GM23338 (cell line): ENCODE measurements at regions not wholly inside any gene's neighbourhood (a gene's known extent, or its start where the extent isn't known, plus 50 kb on each side); places are given as distances from the start of the nearest gene placed in this dataset.

Experiments
- ATAC-seq: fragments of 200-7000 bp; cut with Tn5 transposase; 3 replicates; pipeline ENCODE4 v1.9.1; 2020
- DNase-seq: peaks from one replicate; pipeline ENCODE4 v3.0.0-alpha.2; 2015; ENCODE audit warnings: low spot score
- H2AFZ ChIP-seq: fragments of 200-600 bp; sonication (generic); 2 replicates; pipeline ENCODE4 v1.8.0; 2016; ENCODE audit warnings: antibody characterized with exemption, mild to moderate bottlenecking, moderate library complexity
- H3F3A ChIP-seq: fragments of 200-600 bp; sonication (generic); replicated peaks from 2 replicates; pipeline ENCODE4 v1.8.0; 2017; ENCODE audit warnings: antibody characterized with exemption, mixed run types, low read depth
- H3K27ac ChIP-seq: fragments of 200-600 bp; sonication (generic); 2 replicates; pipeline ENCODE4 v1.6.1; 2016; ENCODE audit warnings: low read depth
- H3K27me3 ChIP-seq: fragments of 200-600 bp; sonication (generic); 2 replicates; pipeline ENCODE4 v1.8.0; 2016; ENCODE audit warnings: mild to moderate bottlenecking, mixed run types, moderate library complexity; ENCODE audit not compliant: insufficient read depth
- H3K36me3 ChIP-seq: fragments of 200-600 bp; sonication (generic); 2 replicates; pipeline ENCODE4 v1.8.0; 2016; ENCODE audit warnings: mild to moderate bottlenecking; ENCODE audit not compliant: insufficient read depth
- H3K4me1 ChIP-seq: fragments of 200-600 bp; sonication (generic); 2 replicates; pipeline ENCODE4 v1.8.0; 2016; ENCODE audit warnings: mild to moderate bottlenecking, moderate library complexity; ENCODE audit not compliant: insufficient read depth
- H3K4me2 ChIP-seq: fragments of 200-600 bp; sonication (generic); 2 replicates; pipeline ENCODE4 v1.7.1; 2017; ENCODE audit warnings: mixed run types
- H3K4me3 ChIP-seq: fragments of 200-600 bp; sonication (generic); 2 replicates; pipeline ENCODE4 v1.6.1; 2016; ENCODE audit warnings: mixed run types
- H3K79me2 ChIP-seq: fragments of 200-600 bp; sonication (generic); replicated peaks from 2 replicates; pipeline ENCODE4 v1.8.0; 2017; ENCODE audit warnings: mild to moderate bottlenecking; ENCODE audit not compliant: insufficient read depth
- H3K9me2 ChIP-seq: fragments of 200-600 bp; sonication (generic); 2 replicates; pipeline ENCODE4 v1.8.0; 2017; ENCODE audit not compliant: insufficient read depth
- H4K20me1 ChIP-seq: fragments of 200-600 bp; sonication (generic); replicated peaks from 2 replicates; pipeline ENCODE4 v1.8.0; 2017; ENCODE audit warnings: mild to moderate bottlenecking; ENCODE audit not compliant: insufficient read depth
- H3K27ac Mint-ChIP-seq: 2 replicates; pipeline ENCODE4 v1.8.0; 2020; ENCODE audit warnings: inconsistent platforms, mild to moderate bottlenecking, moderate library complexity, mixed read lengths
- H3K27me3 Mint-ChIP-seq: 3 replicates; pipeline ENCODE4 v1.8.0; 2022; ENCODE audit warnings: low read depth, mild to moderate bottlenecking, moderate library complexity, mixed read lengths, inconsistent platforms; ENCODE audit not compliant: insufficient read depth, poor library complexity
- H3K36me3 Mint-ChIP-seq: 3 replicates; pipeline ENCODE4 v1.8.0; 2021; ENCODE audit warnings: low read depth, mild to moderate bottlenecking, inconsistent platforms, moderate library complexity, mixed read lengths
- H3K4me1 Mint-ChIP-seq: 3 replicates; pipeline ENCODE4 v1.8.0; 2020; ENCODE audit warnings: mild to moderate bottlenecking, inconsistent platforms, mixed read lengths
- H3K4me3 Mint-ChIP-seq: 3 replicates; pipeline ENCODE4 v1.8.0; 2021; ENCODE audit warnings: moderate library complexity, mild to moderate bottlenecking, inconsistent platforms, mixed read lengths
- H3K9me3 Mint-ChIP-seq: 3 replicates; pipeline ENCODE4 v1.8.0; 2020; ENCODE audit warnings: moderate library complexity, mild to moderate bottlenecking, inconsistent platforms, mixed read lengths
- CREB1 ChIP-seq: fragments of 250-450 bp; sonication (Bioruptor Pico); IDR thresholded peaks from 2 replicates; pipeline ENCODE4 v1.5.0; 2020; ENCODE audit warnings: low read depth, mild to moderate bottlenecking, moderate library complexity
- EZH2 ChIP-seq: fragments of 200-600 bp; sonication (generic); IDR thresholded peaks from one replicate; pipeline ENCODE4 v1.8.0; 2017; ENCODE audit warnings: antibody characterized with exemption, mild to moderate bottlenecking, low read depth; ENCODE audit not compliant: unreplicated experiment
- EZH2phosphoT487 ChIP-seq: fragments of 200-600 bp; sonication (generic); IDR thresholded peaks from one replicate; pipeline ENCODE4 v1.8.1; 2018; ENCODE audit warnings: antibody characterized with exemption; ENCODE audit not compliant: unreplicated experiment
- JUNB ChIP-seq: IDR thresholded peaks from one replicate; pipeline ENCODE4 v1.6.1; 2016; ENCODE audit warnings: antibody characterized with exemption; ENCODE audit not compliant: unreplicated experiment
- NANOG ChIP-seq: IDR thresholded peaks from 2 replicates; pipeline ENCODE4 v1.6.1; 2016; ENCODE audit warnings: antibody characterized with exemption, borderline replicate concordance
- POLR2AphosphoS5 ChIP-seq: IDR thresholded peaks from 2 replicates; pipeline ENCODE4 v1.6.1; 2016; ENCODE audit warnings: antibody characterized with exemption, low read depth
- STAT1 ChIP-seq: IDR thresholded peaks from one replicate; pipeline ENCODE4 v1.6.1; 2016; ENCODE audit warnings: antibody characterized with exemption; ENCODE audit not compliant: unreplicated experiment
- ZNF114 ChIP-seq: fragments of 250-450 bp; sonication (Bioruptor Pico); IDR thresholded peaks from 2 replicates; pipeline ENCODE4 v1.5.0; 2020; ENCODE audit warnings: mild to moderate bottlenecking, moderate library complexity
- ZNF331 ChIP-seq: fragments of 250-450 bp; sonication (Bioruptor Pico); IDR thresholded peaks from 2 replicates; pipeline ENCODE4 v1.5.0; 2020; ENCODE audit warnings: low read depth, mild to moderate bottlenecking, moderate library complexity
- TF ChIP-seq, protein P1 (sequence below): fragments of 250-450 bp; sonication (Bioruptor Pico); IDR thresholded peaks from 2 replicates; pipeline ENCODE4 v1.5.0; 2020; ENCODE audit warnings: mild to moderate bottlenecking, moderate library complexity
- TF ChIP-seq, protein P2 (sequence below): IDR thresholded peaks from 2 replicates; pipeline ENCODE4 v1.6.1; 2016; ENCODE audit warnings: antibody characterized with exemption
- TF ChIP-seq, protein P3 (sequence below), 2 experiments: fragments of 200-600 bp in 1 of 2; sonication (generic) in 1 of 2; conservative IDR thresholded peaks; 2 replicates each; pipeline versions ENCODE4 v1.5.1 to v1.6.1; 2016 to 2017; ENCODE audit warnings: antibody characterized with exemption in 2 of 2, low read depth in 2 of 2, mild to moderate bottlenecking in 2 of 2, moderate library complexity in 1 of 2
- TF ChIP-seq, protein P4 (sequence below): IDR thresholded peaks from one replicate; pipeline ENCODE4 v1.6.1; 2018; ENCODE audit warnings: antibody characterized with exemption; ENCODE audit not compliant: unreplicated experiment

DNA sequence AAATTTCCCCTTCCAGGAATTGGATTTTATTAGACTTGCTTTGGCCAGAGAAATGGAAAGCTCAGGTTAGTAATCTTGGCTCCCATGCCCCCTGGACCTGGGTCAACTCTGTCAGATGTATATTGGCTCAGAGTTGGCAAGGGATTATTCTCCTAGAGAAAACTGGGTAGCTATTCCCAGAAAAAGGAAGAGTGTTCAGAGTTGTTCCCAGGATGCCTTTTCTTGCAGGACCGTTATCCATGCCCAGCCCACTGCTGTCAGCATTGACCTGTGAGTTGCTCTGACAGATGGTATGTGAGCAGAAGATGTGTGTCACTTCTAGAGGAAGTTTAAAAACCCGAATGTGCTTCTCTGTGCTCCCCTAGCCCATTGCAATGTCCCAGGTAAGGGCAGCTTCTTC is 509.9 kb upstream of the ZFP42 start:
- no peaks in the 10 kb centered on the region for H3K4me1 ChIP-seq
- H3K4me3 ChIP-seq: no peak overlapping the region
- H3F3A ChIP-seq: no peaks in the 10 kb centered on the region
- H3K4me2 ChIP-seq: no peak overlapping the region
- no peak for TF ChIP-seq ZNF331 (CRISPR knock-in tag)
- no peak for TF ChIP-seq ZNF114 (CRISPR knock-in tag)
- TF ChIP-seq EZH2phosphoT487: no peak
- TF ChIP-seq, protein P1, sequence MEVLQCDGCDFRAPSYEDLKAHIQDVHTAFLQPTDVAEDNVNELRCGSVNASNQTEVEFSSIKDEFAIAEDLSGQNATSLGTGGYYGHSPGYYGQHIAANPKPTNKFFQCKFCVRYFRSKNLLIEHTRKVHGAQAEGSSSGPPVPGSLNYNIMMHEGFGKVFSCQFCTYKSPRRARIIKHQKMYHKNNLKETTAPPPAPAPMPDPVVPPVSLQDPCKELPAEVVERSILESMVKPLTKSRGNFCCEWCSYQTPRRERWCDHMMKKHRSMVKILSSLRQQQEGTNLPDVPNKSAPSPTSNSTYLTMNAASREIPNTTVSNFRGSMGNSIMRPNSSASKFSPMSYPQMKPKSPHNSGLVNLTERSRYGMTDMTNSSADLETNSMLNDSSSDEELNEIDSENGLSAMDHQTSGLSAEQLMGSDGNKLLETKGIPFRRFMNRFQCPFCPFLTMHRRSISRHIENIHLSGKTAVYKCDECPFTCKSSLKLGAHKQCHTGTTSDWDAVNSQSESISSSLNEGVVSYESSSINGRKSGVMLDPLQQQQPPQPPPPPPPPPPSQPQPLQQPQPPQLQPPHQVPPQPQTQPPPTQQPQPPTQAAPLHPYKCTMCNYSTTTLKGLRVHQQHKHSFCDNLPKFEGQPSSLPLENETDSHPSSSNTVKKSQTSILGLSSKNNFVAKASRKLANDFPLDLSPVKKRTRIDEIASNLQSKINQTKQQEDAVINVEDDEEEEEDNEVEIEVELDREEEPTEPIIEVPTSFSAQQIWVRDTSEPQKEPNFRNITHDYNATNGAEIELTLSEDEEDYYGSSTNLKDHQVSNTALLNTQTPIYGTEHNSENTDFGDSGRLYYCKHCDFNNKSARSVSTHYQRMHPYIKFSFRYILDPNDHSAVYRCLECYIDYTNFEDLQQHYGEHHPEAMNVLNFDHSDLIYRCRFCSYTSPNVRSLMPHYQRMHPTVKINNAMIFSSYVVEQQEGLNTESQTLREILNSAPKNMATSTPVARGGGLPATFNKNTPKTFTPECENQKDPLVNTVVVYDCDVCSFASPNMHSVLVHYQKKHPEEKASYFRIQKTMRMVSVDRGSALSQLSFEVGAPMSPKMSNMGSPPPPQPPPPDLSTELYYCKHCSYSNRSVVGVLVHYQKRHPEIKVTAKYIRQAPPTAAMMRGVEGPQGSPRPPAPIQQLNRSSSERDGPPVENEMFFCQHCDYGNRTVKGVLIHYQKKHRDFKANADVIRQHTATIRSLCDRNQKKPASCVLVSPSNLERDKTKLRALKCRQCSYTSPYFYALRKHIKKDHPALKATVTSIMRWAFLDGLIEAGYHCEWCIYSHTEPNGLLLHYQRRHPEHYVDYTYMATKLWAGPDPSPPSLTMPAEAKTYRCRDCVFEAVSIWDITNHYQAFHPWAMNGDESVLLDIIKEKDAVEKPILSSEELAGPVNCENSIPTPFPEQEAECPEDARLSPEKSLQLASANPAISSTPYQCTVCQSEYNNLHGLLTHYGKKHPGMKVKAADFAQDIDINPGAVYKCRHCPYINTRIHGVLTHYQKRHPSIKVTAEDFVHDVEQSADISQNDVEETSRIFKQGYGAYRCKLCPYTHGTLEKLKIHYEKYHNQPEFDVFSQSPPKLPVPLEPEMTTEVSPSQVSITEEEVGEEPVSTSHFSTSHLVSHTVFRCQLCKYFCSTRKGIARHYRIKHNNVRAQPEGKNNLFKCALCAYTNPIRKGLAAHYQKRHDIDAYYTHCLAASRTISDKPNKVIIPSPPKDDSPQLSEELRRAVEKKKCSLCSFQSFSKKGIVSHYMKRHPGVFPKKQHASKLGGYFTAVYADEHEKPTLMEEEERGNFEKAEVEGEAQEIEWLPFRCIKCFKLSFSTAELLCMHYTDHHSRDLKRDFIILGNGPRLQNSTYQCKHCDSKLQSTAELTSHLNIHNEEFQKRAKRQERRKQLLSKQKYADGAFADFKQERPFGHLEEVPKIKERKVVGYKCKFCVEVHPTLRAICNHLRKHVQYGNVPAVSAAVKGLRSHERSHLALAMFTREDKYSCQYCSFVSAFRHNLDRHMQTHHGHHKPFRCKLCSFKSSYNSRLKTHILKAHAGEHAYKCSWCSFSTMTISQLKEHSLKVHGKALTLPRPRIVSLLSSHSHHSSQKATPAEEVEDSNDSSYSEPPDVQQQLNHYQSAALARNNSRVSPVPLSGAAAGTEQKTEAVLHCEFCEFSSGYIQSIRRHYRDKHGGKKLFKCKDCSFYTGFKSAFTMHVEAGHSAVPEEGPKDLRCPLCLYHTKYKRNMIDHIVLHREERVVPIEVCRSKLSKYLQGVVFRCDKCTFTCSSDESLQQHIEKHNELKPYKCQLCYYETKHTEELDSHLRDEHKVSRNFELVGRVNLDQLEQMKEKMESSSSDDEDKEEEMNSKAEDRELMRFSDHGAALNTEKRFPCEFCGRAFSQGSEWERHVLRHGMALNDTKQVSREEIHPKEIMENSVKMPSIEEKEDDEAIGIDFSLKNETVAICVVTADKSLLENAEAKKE (CRISPR knock-in tag): no peak
- TF ChIP-seq POLR2AphosphoS5: no peak
- TF ChIP-seq, protein P2, sequence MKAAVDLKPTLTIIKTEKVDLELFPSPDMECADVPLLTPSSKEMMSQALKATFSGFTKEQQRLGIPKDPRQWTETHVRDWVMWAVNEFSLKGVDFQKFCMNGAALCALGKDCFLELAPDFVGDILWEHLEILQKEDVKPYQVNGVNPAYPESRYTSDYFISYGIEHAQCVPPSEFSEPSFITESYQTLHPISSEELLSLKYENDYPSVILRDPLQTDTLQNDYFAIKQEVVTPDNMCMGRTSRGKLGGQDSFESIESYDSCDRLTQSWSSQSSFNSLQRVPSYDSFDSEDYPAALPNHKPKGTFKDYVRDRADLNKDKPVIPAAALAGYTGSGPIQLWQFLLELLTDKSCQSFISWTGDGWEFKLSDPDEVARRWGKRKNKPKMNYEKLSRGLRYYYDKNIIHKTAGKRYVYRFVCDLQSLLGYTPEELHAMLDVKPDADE: no peak
- no peak for TF ChIP-seq STAT1
- TF ChIP-seq, protein P3, sequence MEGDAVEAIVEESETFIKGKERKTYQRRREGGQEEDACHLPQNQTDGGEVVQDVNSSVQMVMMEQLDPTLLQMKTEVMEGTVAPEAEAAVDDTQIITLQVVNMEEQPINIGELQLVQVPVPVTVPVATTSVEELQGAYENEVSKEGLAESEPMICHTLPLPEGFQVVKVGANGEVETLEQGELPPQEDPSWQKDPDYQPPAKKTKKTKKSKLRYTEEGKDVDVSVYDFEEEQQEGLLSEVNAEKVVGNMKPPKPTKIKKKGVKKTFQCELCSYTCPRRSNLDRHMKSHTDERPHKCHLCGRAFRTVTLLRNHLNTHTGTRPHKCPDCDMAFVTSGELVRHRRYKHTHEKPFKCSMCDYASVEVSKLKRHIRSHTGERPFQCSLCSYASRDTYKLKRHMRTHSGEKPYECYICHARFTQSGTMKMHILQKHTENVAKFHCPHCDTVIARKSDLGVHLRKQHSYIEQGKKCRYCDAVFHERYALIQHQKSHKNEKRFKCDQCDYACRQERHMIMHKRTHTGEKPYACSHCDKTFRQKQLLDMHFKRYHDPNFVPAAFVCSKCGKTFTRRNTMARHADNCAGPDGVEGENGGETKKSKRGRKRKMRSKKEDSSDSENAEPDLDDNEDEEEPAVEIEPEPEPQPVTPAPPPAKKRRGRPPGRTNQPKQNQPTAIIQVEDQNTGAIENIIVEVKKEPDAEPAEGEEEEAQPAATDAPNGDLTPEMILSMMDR (conservative IDR thresholded peaks at IDR 0.05; ENCODE audit: low read depth in 2 of 2): no peak
- no peak for TF ChIP-seq EZH2
- TF ChIP-seq NANOG: no peak
- no peak for TF ChIP-seq JUNB
- no peak for TF ChIP-seq CREB1 (CRISPR knock-in tag)
- TF ChIP-seq, protein P4, sequence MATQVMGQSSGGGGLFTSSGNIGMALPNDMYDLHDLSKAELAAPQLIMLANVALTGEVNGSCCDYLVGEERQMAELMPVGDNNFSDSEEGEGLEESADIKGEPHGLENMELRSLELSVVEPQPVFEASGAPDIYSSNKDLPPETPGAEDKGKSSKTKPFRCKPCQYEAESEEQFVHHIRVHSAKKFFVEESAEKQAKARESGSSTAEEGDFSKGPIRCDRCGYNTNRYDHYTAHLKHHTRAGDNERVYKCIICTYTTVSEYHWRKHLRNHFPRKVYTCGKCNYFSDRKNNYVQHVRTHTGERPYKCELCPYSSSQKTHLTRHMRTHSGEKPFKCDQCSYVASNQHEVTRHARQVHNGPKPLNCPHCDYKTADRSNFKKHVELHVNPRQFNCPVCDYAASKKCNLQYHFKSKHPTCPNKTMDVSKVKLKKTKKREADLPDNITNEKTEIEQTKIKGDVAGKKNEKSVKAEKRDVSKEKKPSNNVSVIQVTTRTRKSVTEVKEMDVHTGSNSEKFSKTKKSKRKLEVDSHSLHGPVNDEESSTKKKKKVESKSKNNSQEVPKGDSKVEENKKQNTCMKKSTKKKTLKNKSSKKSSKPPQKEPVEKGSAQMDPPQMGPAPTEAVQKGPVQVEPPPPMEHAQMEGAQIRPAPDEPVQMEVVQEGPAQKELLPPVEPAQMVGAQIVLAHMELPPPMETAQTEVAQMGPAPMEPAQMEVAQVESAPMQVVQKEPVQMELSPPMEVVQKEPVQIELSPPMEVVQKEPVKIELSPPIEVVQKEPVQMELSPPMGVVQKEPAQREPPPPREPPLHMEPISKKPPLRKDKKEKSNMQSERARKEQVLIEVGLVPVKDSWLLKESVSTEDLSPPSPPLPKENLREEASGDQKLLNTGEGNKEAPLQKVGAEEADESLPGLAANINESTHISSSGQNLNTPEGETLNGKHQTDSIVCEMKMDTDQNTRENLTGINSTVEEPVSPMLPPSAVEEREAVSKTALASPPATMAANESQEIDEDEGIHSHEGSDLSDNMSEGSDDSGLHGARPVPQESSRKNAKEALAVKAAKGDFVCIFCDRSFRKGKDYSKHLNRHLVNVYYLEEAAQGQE: no peak
- no peak overlapping the region for H3K27ac ChIP-seq
- H3K27me3 Mint-ChIP-seq: peaks cover 2% of the 10 kb centered on the region
- no peaks in the 10 kb centered on the region for H3K79me2 ChIP-seq
- H3K36me3 Mint-ChIP-seq: peaks cover 33% of the 10 kb centered on the region
- H4K20me1 ChIP-seq: no peaks in the 10 kb centered on the region; the same call in 1 of the 2 replicates
- no peak overlapping the region for H3K4me3 Mint-ChIP-seq
- H3K36me3 ChIP-seq: no peaks in the 10 kb centered on the region
- H2AFZ ChIP-seq: no peak overlapping the region
- H3K9me3 Mint-ChIP-seq: peaks cover 47% of the 10 kb centered on the region
- ATAC-seq (no peak), DNase-seq (no peak)
- H3K4me1 Mint-ChIP-seq: peaks cover 2% of the 10 kb centered on the region; the same call in 2 of the 3 replicates
- H3K27ac Mint-ChIP-seq: no peak overlapping the region
- H3K9me2 ChIP-seq: no peaks in the 10 kb centered on the region; the same call in 1 of the 2 replicates
- H3K27me3 ChIP-seq: no peaks in the 10 kb centered on the region
